ENCODE measurements at regions not wholly inside any gene's neighbourhood (a gene's known extent, or its start where the extent isn't known, plus 50 kb on each side); places are given as distances from the start of the nearest gene placed in this dataset.

GRCh38 chr1:163459539-163459938, 137.8 kb downstream of the NUF2 start:
- TF ChIP-seq YY1 (IDR thresholded peaks at IDR 0.05; ENCODE audit: low read depth) = no peak
- TF ChIP-seq RAD21 (IDR thresholded peaks at IDR 0.05; ENCODE audit: low read depth) = no peak
- TF ChIP-seq MAX (IDR thresholded peaks at IDR 0.05) = no peak
